Activated naive CD4-positive, alpha-beta T cell treated with anti-CD3 and anti-CD28 coated beads for 36 hours (primary cell): ENCODE measurements at regions not wholly inside any gene's neighbourhood (a gene's known extent, or its start where the extent isn't known, plus 50 kb on each side); places are given as distances from the start of the nearest gene placed in this dataset.

Experiments used
- CTCF ChIA-PET: fragments of 350-600 bp; sonication (Branson Sonifier 250); formaldehyde crosslinking; loops from one replicate; lab custom pipeline; 2021; ENCODE audit warnings: antibody characterized with exemption; lab: Charles Lee
- DNase-seq: peaks from one replicate; pipeline ENCODE4 v3.0.0-alpha.2; 2020
- H3K27ac Mint-ChIP-seq: one replicate; pipeline ENCODE4 v1.8.0; 2021; ENCODE audit warnings: mild to moderate bottlenecking, mixed read lengths
- H3K27me3 Mint-ChIP-seq: one replicate; pipeline ENCODE4 v1.8.0; 2021; ENCODE audit warnings: low read depth, mixed read lengths
- H3K36me3 Mint-ChIP-seq: one replicate; pipeline ENCODE4 v1.8.0; 2021; ENCODE audit warnings: low read depth, mixed read lengths
- H3K4me1 Mint-ChIP-seq: one replicate; pipeline ENCODE4 v1.8.0; 2021; ENCODE audit warnings: low read depth, mixed read lengths
- H3K4me3 Mint-ChIP-seq: one replicate; pipeline ENCODE4 v1.8.0; 2021; ENCODE audit warnings: mild to moderate bottlenecking, moderate library complexity, mixed read lengths
- H3K9me3 Mint-ChIP-seq: one replicate; pipeline ENCODE4 v1.8.0; 2021; ENCODE audit warnings: mixed read lengths
- intact Hi-C: fragments of 100-400 bp; cut with micrococcal nuclease; formaldehyde crosslinking; loops from one replicate; pipeline ENCODE4 v1.15.1; 2023

DNA sequence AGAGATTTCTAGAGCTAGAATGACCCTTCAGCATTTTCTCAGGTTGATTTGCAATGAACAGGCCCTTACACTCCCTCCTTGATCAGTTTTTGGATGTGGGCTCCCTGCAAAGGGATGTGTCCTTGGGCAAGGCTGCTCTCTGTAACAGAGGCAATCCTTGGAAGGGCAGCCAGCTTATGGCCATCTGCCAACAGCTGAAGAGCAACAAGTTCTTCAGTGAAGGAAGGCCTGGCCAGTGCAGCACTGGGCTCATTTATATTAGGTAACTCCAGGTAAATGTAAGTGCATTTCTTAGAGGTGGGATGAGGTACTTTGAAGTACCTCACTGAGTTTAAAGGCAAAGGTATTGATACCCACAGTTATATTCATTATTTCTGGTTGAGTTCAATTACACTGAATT, 114.3 kb upstream of the KCNJ16 start:
- Mint-ChIP-seq H3K27me3 (no peaks in the 10 kb centered on the region), H3K4me1 (no peaks in the 10 kb centered on the region), H3K9me3 (no peaks in the 10 kb centered on the region), H3K27ac (no peak overlapping the region), H3K4me3 (no peak overlapping the region), H3K36me3 (no peaks in the 10 kb centered on the region)
- CTCF ChIA-PET, result no interaction called here
- no peak for DNase-seq
- intact Hi-C loops, result no loop called here

- Mint-ChIP-seq H3K27ac (no peak overlapping the region), H3K27me3 (no peaks in the 10 kb centered on the region), H3K4me3 (no peak overlapping the region), H3K4me1 (no peaks in the 10 kb centered on the region), H3K36me3 (no peaks in the 10 kb centered on the region), H3K9me3 (no peaks in the 10 kb centered on the region)
- intact Hi-C loops, result no loop called here
- DNase-seq, result no peak
- CTCF ChIA-PET, result no interaction called here
Observed at GRCh38 chr17:69961501-69962145, 113.4 kb upstream of the KCNJ16 start.

GRCh38 chr17:69962436-69962995, 112.5 kb upstream of the KCNJ16 start:
- no peak overlapping the region for H3K27ac Mint-ChIP-seq
- no peak for DNase-seq

GRCh38 chr17:69967910-69968411, 107.1 kb upstream of the KCNJ16 start:
- intact Hi-C loops, result no loop called here
- Mint-ChIP-seq H3K4me1 (no peaks in the 10 kb centered on the region), H3K27ac (no peak overlapping the region), H3K27me3 (peaks cover 2% of the 10 kb centered on the region), H3K36me3 (no peaks in the 10 kb centered on the region), H3K9me3 (no peaks in the 10 kb centered on the region), H3K4me3 (no peak overlapping the region)
- no peak for DNase-seq
- CTCF ChIA-PET, result no interaction called here

More at GRCh38 chr17:69962436-69962995, 112.5 kb upstream of the KCNJ16 start:
- no peaks in the 10 kb centered on the region for H3K4me1 Mint-ChIP-seq
- intact Hi-C loops, result no loop called here
- no peaks in the 10 kb centered on the region for H3K36me3 Mint-ChIP-seq
- H3K27me3 Mint-ChIP-seq, result no peaks in the 10 kb centered on the region
- no peaks in the 10 kb centered on the region for H3K9me3 Mint-ChIP-seq
- CTCF ChIA-PET, result no interaction called here
- H3K4me3 Mint-ChIP-seq, result no peak overlapping the region

- H3K4me1 Mint-ChIP-seq, result no peaks in the 10 kb centered on the region
- H3K9me3 Mint-ChIP-seq, result no peaks in the 10 kb centered on the region
- no peaks in the 10 kb centered on the region for H3K36me3 Mint-ChIP-seq
- DNase-seq, result no peak
- no peak overlapping the region for H3K4me3 Mint-ChIP-seq
- intact Hi-C loops, result no loop called here
- H3K27me3 Mint-ChIP-seq, result peaks cover 2% of the 10 kb centered on the region
- CTCF ChIA-PET, result no interaction called here
- H3K27ac Mint-ChIP-seq, result no peak overlapping the region
Observed at GRCh38 chr17:69969897-69970296, 105.1 kb upstream of the KCNJ16 start.

GRCh38 chr17:69972251-69972650, 102.8 kb upstream of the KCNJ16 start:
- Mint-ChIP-seq H3K36me3 (no peaks in the 10 kb centered on the region), H3K27ac (no peak overlapping the region), H3K4me3 (no peak overlapping the region), H3K9me3 (no peaks in the 10 kb centered on the region), H3K27me3 (peaks cover 2% of the 10 kb centered on the region), H3K4me1 (no peaks in the 10 kb centered on the region)
- DNase-seq, result no peak
- CTCF ChIA-PET, result no interaction called here
- intact Hi-C loops, result no loop called here

DNA sequence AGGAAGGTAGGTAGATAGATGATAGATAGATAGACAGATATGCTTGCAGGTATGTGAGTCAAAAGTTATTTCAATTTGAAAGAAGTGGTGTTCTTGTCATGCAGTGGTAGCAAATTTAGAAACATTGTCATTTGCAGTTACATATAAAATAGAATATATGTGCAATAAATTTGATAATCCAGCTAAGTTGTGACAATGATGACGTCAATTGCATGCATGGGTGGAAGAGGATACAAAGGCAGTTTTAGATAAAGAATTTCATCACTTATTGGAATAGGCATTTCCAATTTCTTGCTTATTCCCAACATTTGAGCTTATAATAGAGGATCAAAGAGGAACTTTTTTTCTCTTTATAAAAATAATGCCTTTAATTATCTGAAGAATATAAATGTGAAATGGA, 99.2 kb upstream of the KCNJ16 start:
- Mint-ChIP-seq H3K9me3 (no peaks in the 10 kb centered on the region), H3K4me1 (no peaks in the 10 kb centered on the region), H3K36me3 (no peaks in the 10 kb centered on the region), H3K4me3 (no peak overlapping the region), H3K27ac (no peak overlapping the region), H3K27me3 (no peaks in the 10 kb centered on the region)
- CTCF ChIA-PET, result no interaction called here
- intact Hi-C loops, result no loop called here
- DNase-seq, result no peak

DNA sequence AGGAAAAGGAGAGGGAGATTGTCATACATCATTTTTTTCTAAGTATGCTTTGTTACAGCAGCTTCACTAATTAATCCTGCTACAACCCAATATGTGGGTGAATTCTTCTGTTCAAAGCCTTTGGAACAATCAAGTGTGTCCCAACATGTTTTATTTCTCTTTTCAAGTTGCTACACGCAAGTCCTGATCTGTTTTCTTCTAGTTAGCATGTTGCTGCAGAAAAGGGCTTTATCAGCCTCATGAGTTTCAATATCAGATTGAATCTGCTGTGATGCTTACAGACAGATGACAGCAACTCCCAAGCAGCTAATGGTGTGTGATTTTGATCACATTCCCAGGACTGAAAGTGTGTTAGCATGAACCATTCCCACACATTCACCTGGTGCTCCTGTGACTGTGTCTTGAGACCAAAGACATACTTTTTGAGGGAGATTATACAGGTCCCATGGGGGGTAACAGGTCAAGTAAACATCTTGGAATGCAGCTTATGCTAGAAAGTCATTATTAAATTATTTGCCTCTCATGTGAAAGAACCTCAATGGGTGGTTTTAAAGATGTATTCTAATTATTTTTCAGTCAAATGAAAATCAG, 96.9 kb upstream of the KCNJ16 start:
- Mint-ChIP-seq H3K27me3 (no peaks in the 10 kb centered on the region), H3K9me3 (no peaks in the 10 kb centered on the region), H3K27ac (no peak overlapping the region), H3K4me1 (no peaks in the 10 kb centered on the region), H3K36me3 (no peaks in the 10 kb centered on the region), H3K4me3 (no peak overlapping the region)
- intact Hi-C loops, result no loop called here
- CTCF ChIA-PET, result no interaction called here
- DNase-seq, result no peak

DNA sequence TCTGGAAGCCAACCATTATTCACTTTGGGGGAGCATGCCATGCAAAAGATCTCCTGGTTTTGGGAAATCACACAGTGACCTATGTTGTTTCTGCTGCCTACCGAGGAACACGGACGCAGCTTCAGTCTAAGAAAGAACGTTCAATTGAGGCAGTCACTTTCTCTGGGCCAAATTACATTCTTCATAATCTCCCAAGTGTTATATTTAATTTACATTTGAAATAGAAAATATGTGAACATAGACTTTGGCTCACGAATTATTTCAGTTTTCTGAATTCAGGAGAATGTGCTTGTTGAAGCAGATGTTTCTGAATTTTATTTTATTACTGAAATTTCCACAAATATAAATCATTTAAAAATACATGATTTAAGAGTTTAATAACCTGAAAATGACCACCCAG, 93.6 kb upstream of the KCNJ16 start:
- no peaks in the 10 kb centered on the region for H3K36me3 Mint-ChIP-seq
- no peaks in the 10 kb centered on the region for H3K4me1 Mint-ChIP-seq
- DNase-seq, result no peak
- CTCF ChIA-PET, result no interaction called here
- H3K27me3 Mint-ChIP-seq, result no peaks in the 10 kb centered on the region
- no peak overlapping the region for H3K27ac Mint-ChIP-seq
- intact Hi-C loops, result no loop called here
- no peaks in the 10 kb centered on the region for H3K9me3 Mint-ChIP-seq
- no peak overlapping the region for H3K4me3 Mint-ChIP-seq

- H3K4me3 Mint-ChIP-seq, result no peak overlapping the region
- intact Hi-C loops, result no loop called here
- no peak overlapping the region for H3K27ac Mint-ChIP-seq
- no peaks in the 10 kb centered on the region for H3K4me1 Mint-ChIP-seq
- no peak for DNase-seq
- no peaks in the 10 kb centered on the region for H3K36me3 Mint-ChIP-seq
- CTCF ChIA-PET, result no interaction called here
- H3K27me3 Mint-ChIP-seq, result no peaks in the 10 kb centered on the region
- peaks cover 6% of the 10 kb centered on the region for H3K9me3 Mint-ChIP-seq
Observed at GRCh38 chr17:69995476-69995875, 79.5 kb upstream of the KCNJ16 start.

DNA sequence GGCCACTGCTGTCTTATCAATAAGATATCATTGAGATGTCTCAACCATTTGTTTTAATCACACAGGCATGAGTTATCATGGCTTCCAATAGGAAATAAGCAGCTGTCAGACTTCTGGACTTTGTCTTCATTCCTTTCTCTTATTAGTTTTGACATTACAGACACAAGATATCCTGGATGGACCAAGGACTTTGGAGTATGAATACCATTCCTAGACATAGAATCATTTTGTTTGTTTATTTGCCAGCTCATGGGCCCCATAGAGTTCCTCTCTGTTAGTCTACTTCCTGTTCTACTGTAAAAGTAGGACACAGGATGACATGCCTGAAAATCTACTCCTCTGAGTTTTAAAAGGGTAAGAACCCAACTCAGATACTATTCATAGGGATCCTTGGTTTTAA, 77.7 kb upstream of the KCNJ16 start:
- H3K4me3 Mint-ChIP-seq, result no peak overlapping the region
- no peaks in the 10 kb centered on the region for H3K4me1 Mint-ChIP-seq
- intact Hi-C loops, result no loop called here
- H3K36me3 Mint-ChIP-seq, result no peaks in the 10 kb centered on the region
- no peaks in the 10 kb centered on the region for H3K27me3 Mint-ChIP-seq
- peaks cover 6% of the 10 kb centered on the region for H3K9me3 Mint-ChIP-seq
- no peak overlapping the region for H3K27ac Mint-ChIP-seq
- DNase-seq, result no peak
- CTCF ChIA-PET, result no interaction called here

- peaks cover 4% of the 10 kb centered on the region for H3K9me3 Mint-ChIP-seq
- CTCF ChIA-PET, result no interaction called here
- H3K4me1 Mint-ChIP-seq, result no peaks in the 10 kb centered on the region
- H3K27me3 Mint-ChIP-seq, result no peaks in the 10 kb centered on the region
- no peak for DNase-seq
- intact Hi-C loops, result no loop called here
- no peak overlapping the region for H3K27ac Mint-ChIP-seq
- H3K4me3 Mint-ChIP-seq, result no peak overlapping the region
- no peaks in the 10 kb centered on the region for H3K36me3 Mint-ChIP-seq
Observed at GRCh38 chr17:69999253-69999652, 75.8 kb upstream of the KCNJ16 start.

- CTCF ChIA-PET, result no interaction called here
- Mint-ChIP-seq H3K27ac (no peak overlapping the region), H3K4me1 (no peaks in the 10 kb centered on the region), H3K27me3 (peaks cover 2% of the 10 kb centered on the region), H3K9me3 (no peaks in the 10 kb centered on the region), H3K36me3 (no peaks in the 10 kb centered on the region), H3K4me3 (no peak overlapping the region)
- DNase-seq, result no peak
- intact Hi-C loops, result no loop called here
Observed at GRCh38 chr17:70006159-70006558, 68.9 kb upstream of the KCNJ16 start.
